Fibroblast of lung (primary cell): ENCODE measurements at regions not wholly inside any gene's neighbourhood (a gene's known extent, or its start where the extent isn't known, plus 50 kb on each side); places are given as distances from the start of the nearest gene placed in this dataset.
"Not testable (repeated sequence)": the region's sequence is repeated elsewhere in the genome, so short reads cannot be mapped to it uniquely, and the experiment has no call there.

Experiments
- DNase-seq, 2 donors: peaks; one replicate each; pipeline versions ENCODE4 v3.0.0 to v3.0.0-alpha.2; 2010; ENCODE audit warnings: low read depth in 2 of 2
- H2AFZ ChIP-seq: 2 replicates; pipeline ENCODE4 v1.5.1; 2012; ENCODE audit warnings: low read length, control low read depth, inconsistent platforms
- H3K27ac ChIP-seq: 2 replicates; pipeline ENCODE4 v1.5.1; 2011; ENCODE audit warnings: low read length, control low read depth; ENCODE audit not compliant: insufficient read depth
- H3K27me3 ChIP-seq: 2 replicates; pipeline ENCODE4 v1.5.1; 2011; ENCODE audit warnings: mild to moderate bottlenecking, low read length; ENCODE audit not compliant: control insufficient read depth, insufficient read depth
- H3K36me3 ChIP-seq: 2 replicates; pipeline ENCODE4 v1.5.1; 2011; ENCODE audit warnings: low read length; ENCODE audit not compliant: control insufficient read depth, insufficient read depth
- H3K4me1 ChIP-seq: 2 replicates; pipeline ENCODE4 v1.5.1; 2011; ENCODE audit warnings: low read length; ENCODE audit not compliant: control insufficient read depth, insufficient read depth; ENCODE audit errors: extremely low read depth
- H3K4me2 ChIP-seq: 2 replicates; pipeline ENCODE4 v1.5.1; 2011; ENCODE audit warnings: low read length, control low read depth; ENCODE audit not compliant: insufficient read depth; ENCODE audit errors: extremely low read depth
- H3K4me3 ChIP-seq, 4 experiments: fragments of 200-600 bp in 1 of 4; sonication (generic) in 1 of 4; replicated peaks in 1 of 4; 2 replicates each; pipeline ENCODE4 v1.5.1; 2011 to 2016; ENCODE audit warnings: low read length in 4 of 4, low read depth in 3 of 4, mild to moderate bottlenecking in 3 of 4, control low read depth in 2 of 4, inconsistent platforms in 1 of 4, mixed read lengths in 1 of 4; ENCODE audit not compliant: insufficient read depth in 1 of 4; ENCODE audit errors: control extremely low read depth in 1 of 4
- H3K79me2 ChIP-seq: 2 replicates; pipeline ENCODE4 v1.5.1; 2012; ENCODE audit warnings: mild to moderate bottlenecking, low read length, inconsistent platforms; ENCODE audit not compliant: control insufficient read depth, insufficient read depth
- H3K9ac ChIP-seq: 2 replicates; pipeline ENCODE4 v1.5.1; 2011; ENCODE audit warnings: mild to moderate bottlenecking, low read length, control low read depth; ENCODE audit not compliant: insufficient read depth
- H3K9me3 ChIP-seq: 2 replicates; pipeline ENCODE4 v1.5.1; 2012; ENCODE audit warnings: low read depth, low read length; ENCODE audit not compliant: control insufficient read depth, insufficient read depth
- H4K20me1 ChIP-seq: 2 replicates; pipeline ENCODE4 v1.5.1; 2011; ENCODE audit warnings: low read length; ENCODE audit not compliant: control insufficient read depth, insufficient read depth; ENCODE audit errors: extremely low read depth
- EZH2 ChIP-seq: IDR thresholded peaks from 2 replicates; pipeline ENCODE4 v1.5.1; 2012; ENCODE audit warnings: low read length, control low read depth, mild to moderate bottlenecking; ENCODE audit errors: missing control alignments
- TF ChIP-seq, protein P1 (sequence below), 2 donors: IDR thresholded peaks in 1 of 2; conservative IDR thresholded peaks in 1 of 2; 1 replicate in 1 of 2; 2 replicates in 1 of 2; pipeline ENCODE4 v1.5.1; 2011 to 2012; ENCODE audit warnings: low read length in 2 of 2, control low read depth in 1 of 2, inconsistent platforms in 1 of 2, low read depth in 1 of 2, mild to moderate bottlenecking in 1 of 2

DNA sequence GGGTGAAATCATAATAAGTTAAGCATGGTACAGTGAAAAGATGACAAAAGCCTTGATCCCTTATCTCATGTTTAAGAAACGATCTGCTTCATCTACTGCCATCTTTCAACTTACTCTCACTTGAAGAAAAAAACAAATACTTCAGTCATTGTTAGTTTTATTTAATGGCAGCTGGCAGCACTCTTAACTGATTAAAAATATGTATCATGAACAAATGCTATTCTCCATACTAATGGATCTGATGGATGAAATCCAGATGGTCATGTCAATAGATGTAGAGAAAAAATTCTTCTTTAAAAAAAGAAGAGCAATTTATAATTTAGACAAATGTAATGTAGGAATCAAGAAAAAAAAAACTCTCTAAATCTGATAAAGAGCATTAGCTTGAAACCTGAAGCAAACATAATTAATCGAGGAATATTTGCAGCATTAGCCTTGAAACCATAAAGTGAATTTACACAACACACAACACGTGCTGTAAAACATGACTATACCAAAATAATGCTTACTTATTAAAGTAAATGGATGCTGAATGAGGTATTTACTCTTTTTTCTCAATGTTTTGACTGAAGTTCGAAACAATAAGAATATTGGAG lies 579.0 kb upstream of the ADAMTS5 start:
- no peak overlapping the region for H3K4me3 ChIP-seq
- H3K27me3 ChIP-seq: no peaks in the 10 kb centered on the region
- no peaks in the 10 kb centered on the region for H3K36me3 ChIP-seq
- DNase-seq: no peak
- H3K9ac ChIP-seq: no peak overlapping the region
- H3K4me2 ChIP-seq: no peak overlapping the region
- H2AFZ ChIP-seq: no peak overlapping the region
- TF ChIP-seq, protein P1, sequence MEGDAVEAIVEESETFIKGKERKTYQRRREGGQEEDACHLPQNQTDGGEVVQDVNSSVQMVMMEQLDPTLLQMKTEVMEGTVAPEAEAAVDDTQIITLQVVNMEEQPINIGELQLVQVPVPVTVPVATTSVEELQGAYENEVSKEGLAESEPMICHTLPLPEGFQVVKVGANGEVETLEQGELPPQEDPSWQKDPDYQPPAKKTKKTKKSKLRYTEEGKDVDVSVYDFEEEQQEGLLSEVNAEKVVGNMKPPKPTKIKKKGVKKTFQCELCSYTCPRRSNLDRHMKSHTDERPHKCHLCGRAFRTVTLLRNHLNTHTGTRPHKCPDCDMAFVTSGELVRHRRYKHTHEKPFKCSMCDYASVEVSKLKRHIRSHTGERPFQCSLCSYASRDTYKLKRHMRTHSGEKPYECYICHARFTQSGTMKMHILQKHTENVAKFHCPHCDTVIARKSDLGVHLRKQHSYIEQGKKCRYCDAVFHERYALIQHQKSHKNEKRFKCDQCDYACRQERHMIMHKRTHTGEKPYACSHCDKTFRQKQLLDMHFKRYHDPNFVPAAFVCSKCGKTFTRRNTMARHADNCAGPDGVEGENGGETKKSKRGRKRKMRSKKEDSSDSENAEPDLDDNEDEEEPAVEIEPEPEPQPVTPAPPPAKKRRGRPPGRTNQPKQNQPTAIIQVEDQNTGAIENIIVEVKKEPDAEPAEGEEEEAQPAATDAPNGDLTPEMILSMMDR (conservative IDR thresholded peaks at IDR 0.05 in 1 of 2, IDR thresholded peaks at IDR 0.05 in 1 of 2; ENCODE audit: low read depth in 1 of 2, low read length in 2 of 2): no peak
- TF ChIP-seq EZH2: no peak
- H4K20me1 ChIP-seq: no peaks in the 10 kb centered on the region
- H3K27ac ChIP-seq: no peak overlapping the region
- no peaks in the 10 kb centered on the region for H3K9me3 ChIP-seq
- H3K79me2 ChIP-seq: no peaks in the 10 kb centered on the region
- peaks cover 2% of the 10 kb centered on the region for H3K4me1 ChIP-seq

DNA sequence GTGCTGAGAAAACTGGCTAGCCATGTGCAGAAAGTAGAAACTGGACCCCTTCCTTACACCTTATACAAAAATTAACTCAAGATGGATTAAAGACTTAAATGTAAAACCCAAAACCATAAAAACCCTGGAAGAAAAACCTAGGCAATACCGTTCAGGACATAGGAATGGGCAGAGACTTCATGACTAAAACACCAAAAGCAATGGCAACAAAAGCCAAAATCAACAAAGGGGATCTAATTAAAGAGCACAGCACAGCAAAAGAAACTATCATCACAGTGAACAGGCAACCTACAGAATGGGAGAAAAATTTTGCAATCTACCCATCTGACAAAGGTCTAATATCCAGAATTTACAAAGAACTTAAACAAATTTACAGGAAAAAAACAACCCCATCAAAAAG lies 575.2 kb upstream of the ADAMTS5 start:
- not testable (repeated sequence) for H3K36me3 ChIP-seq, H3K4me2 ChIP-seq, H2AFZ ChIP-seq, DNase-seq, H3K79me2 ChIP-seq, H3K4me1 ChIP-seq, H3K9me3 ChIP-seq, H4K20me1 ChIP-seq, H3K27me3 ChIP-seq, H3K4me3 ChIP-seq, H3K27ac ChIP-seq, H3K9ac ChIP-seq

DNA sequence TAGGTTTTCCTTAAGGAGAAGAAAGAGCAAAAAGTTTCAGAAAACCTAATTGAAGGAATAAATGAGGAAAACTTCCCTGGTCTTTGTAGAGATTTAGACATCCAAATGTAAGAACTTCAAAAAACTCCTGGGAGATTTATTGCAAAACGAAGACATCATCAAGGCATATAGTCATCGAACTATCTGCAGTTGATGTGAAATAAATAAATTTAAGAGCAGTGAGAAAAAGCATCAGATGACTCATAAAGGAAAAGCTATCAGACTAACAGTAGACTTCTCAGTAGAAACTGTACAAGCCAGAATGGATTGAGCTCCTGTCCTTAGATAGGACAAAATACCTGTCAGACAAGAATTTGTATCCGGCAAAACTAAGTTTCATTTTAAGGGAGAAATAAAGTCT lies 569.4 kb upstream of the ADAMTS5 start:
- H3K4me1 ChIP-seq: no peaks in the 10 kb centered on the region
- no peak overlapping the region for H2AFZ ChIP-seq
- no peaks in the 10 kb centered on the region for H3K36me3 ChIP-seq
- H3K79me2 ChIP-seq: no peaks in the 10 kb centered on the region
- H3K27ac ChIP-seq: no peak overlapping the region
- peak; percentile 11 to 21 for DNase-seq
- H3K9ac ChIP-seq: no peak overlapping the region
- no peaks in the 10 kb centered on the region for H3K9me3 ChIP-seq
- no peak overlapping the region for H3K4me2 ChIP-seq
- H4K20me1 ChIP-seq: no peaks in the 10 kb centered on the region
- H3K4me3 ChIP-seq: no peak overlapping the region
- H3K27me3 ChIP-seq: no peaks in the 10 kb centered on the region
- no peak for TF ChIP-seq EZH2
- TF ChIP-seq, protein P1 (conservative IDR thresholded peaks at IDR 0.05 in 1 of 2, IDR thresholded peaks at IDR 0.05 in 1 of 2; ENCODE audit: low read depth in 1 of 2, low read length in 2 of 2): no peak
